ENCODE measurements at regions not wholly inside any gene's neighbourhood (a gene's known extent, or its start where the extent isn't known, plus 50 kb on each side); places are given as distances from the start of the nearest gene placed in this dataset.

DNA sequence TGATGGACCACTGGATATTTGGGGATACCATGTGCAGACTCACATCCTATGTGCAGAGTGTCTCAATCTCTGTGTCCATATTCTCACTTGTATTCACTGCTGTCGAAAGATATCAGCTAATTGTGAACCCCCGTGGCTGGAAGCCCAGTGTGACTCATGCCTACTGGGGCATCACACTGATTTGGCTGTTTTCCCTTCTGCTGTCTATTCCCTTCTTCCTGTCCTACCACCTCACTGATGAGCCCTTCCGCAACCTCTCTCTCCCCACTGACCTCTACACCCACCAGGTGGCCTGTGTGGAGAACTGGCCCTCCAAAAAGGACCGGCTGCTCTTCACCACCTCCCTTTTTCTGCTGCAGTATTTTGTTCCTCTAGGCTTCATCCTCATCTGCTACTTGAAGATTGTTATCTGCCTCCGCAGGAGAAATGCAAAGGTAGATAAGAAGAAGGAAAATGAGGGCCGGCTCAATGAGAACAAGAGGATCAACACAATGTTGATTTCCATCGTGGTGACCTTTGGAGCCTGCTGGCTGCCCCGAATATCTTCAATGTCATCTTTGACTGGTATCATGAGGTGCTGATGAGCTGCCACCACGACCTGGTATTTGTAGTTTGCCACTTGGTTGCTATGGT lies 54.5 kb upstream of the HNRNPA0 start:
- peak; percentile 39 for TF ChIP-seq CTCF (conservative IDR thresholded peaks at IDR 0.05; ENCODE audit: low read depth, low read length)
- no peak for DNase-seq (ENCODE audit: low read depth)
- H3K4me3 ChIP-seq (ENCODE audit: low read depth, low read length): no peak overlapping the region

- DNase-seq (ENCODE audit: low read depth): no peak
- TF ChIP-seq CTCF (conservative IDR thresholded peaks at IDR 0.05; ENCODE audit: low read depth, low read length): no peak
- H3K4me3 ChIP-seq (ENCODE audit: low read depth, low read length): no peak overlapping the region
These were observed 52.3 kb upstream of the MYOT start for GRCh38 chr5:137815202-137815990.
